GM12875 (cell line): ENCODE measurements at regions not wholly inside any gene's neighbourhood (a gene's known extent, or its start where the extent isn't known, plus 50 kb on each side); places are given as distances from the start of the nearest gene placed in this dataset.

Experiments
- H3K4me3 ChIP-seq: one replicate; pipeline ENCODE4 v1.5.1; 2011; ENCODE audit warnings: low read depth, low read length, control low read depth
- CTCF ChIP-seq: IDR thresholded peaks from 2 replicates; pipeline ENCODE4 v1.5.1; 2011; ENCODE audit warnings: low read depth, mild to moderate bottlenecking, control low read depth, inconsistent platforms, low read length, moderate library complexity, borderline replicate concordance; ENCODE audit not compliant: insufficient read depth

GRCh38 chr3:181317508-181317907, 328.0 kb upstream of the DNAJC19 start:
- no peak overlapping the region for H3K4me3 ChIP-seq
- no peak for TF ChIP-seq CTCF

GRCh38 chr3:181316482-181316881, 326.9 kb upstream of the DNAJC19 start:
- no peak for TF ChIP-seq CTCF
- no peak overlapping the region for H3K4me3 ChIP-seq

GRCh38 chr3:181313335-181313734, 323.8 kb upstream of the DNAJC19 start:
- H3K4me3 ChIP-seq = no peak overlapping the region
- TF ChIP-seq CTCF = no peak

GRCh38 chr3:181311186-181311585, 321.6 kb upstream of the DNAJC19 start:
- TF ChIP-seq CTCF = no peak
- no peak overlapping the region for H3K4me3 ChIP-seq

- no peak for TF ChIP-seq CTCF
- H3K4me3 ChIP-seq = no peak overlapping the region
Observed at GRCh38 chr3:181302960-181303359, 313.4 kb upstream of the DNAJC19 start.

- TF ChIP-seq CTCF = no peak
- H3K4me3 ChIP-seq = no peak overlapping the region
Observed at GRCh38 chr3:181300033-181300432, 310.5 kb upstream of the DNAJC19 start.

DNA sequence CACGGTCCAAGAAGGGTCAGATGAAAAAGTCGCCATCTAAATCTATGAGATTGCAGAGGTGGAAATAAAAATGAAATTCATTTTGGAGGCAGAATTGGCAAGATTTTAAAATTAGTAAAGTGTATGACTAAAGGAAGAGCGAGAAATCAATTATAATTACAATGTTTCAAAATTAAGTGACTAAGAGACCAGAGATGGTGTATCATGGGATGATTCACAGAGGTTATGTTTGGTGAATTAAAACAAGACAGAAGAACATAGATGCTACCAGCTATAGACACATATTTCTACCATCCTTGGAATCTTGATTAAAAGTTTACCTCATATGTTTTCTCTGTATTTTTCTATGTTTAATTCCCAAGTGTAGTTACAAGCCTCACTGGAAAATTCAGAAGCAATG, 308.9 kb upstream of the DNAJC19 start:
- no peak for TF ChIP-seq CTCF
- H3K4me3 ChIP-seq = no peak overlapping the region
